ENCODE measurements at regions not wholly inside any gene's neighbourhood (a gene's known extent, or its start where the extent isn't known, plus 50 kb on each side); places are given as distances from the start of the nearest gene placed in this dataset.

DNA sequence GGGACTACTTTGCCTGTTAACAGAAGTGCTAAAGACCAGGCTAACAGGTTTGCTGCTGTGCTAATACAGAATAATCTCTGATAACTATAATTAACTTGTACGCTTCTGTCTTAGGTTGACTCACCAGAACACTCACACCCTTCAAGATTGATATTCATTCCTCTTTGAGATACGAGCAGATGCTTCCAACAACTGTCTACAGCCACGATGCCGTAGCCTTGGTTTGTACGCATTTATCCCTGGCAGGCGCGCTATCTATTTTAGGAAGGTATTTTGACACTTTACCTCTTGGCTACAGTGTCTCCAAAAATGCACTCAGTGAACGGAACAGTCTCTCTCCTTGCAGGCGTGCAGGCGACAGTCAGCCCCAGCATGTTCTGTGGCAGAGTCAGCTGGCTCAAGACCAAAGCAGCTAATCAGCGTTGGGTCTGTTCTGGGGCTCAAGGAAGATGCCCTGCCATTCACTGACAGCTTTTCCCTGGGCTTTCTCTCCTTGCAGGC, 146.4 kb upstream of the PRICKLE1 start:
- Histone ChIP-seq H3K79me2 (ENCODE audit: control insufficient read depth, insufficient read depth, low read length) (no peaks in the 10 kb centered on the region), H2AFZ (ENCODE audit: control insufficient read depth, low read depth, low read length) (no peak overlapping the region), H3K9ac (ENCODE audit: control insufficient read depth, insufficient read depth, low read length) (no peak overlapping the region), H4K20me1 (ENCODE audit: control insufficient read depth, insufficient read depth) (no peaks in the 10 kb centered on the region), H3K4me3 (no peak overlapping the region), H3K27ac (ENCODE audit: control insufficient read depth, insufficient read depth) (no peak overlapping the region), H3K36me3 (ENCODE audit: control insufficient read depth in 2 of 2, insufficient read depth in 2 of 2, low read length in 1 of 2) (no peaks in the 10 kb centered on the region), H3K4me2 (ENCODE audit: control insufficient read depth, insufficient read depth) (no peak overlapping the region), H3K27me3 (replicated peaks in 1 of 2; ENCODE audit: control insufficient read depth in 2 of 2, insufficient read depth in 2 of 2, low read length in 1 of 2) (no peaks in the 10 kb centered on the region; a peak in 1 of 4 replicates), H3K9me3 (replicated peaks; ENCODE audit: control insufficient read depth, insufficient read depth, low read length) (no peaks in the 10 kb centered on the region), H3K4me1 (ENCODE audit: control insufficient read depth, insufficient read depth, low read length) (no peaks in the 10 kb centered on the region)
- ChIA-PET RAD21 (ENCODE audit: unreplicated experiment) (no interaction called here), SMC1A (ENCODE audit: uncharacterized antibody, unreplicated experiment) (no interaction called here), POLR2A (no interaction called here), CTCF (no interaction called here)
- TF ChIP-seq TCF3 (IDR thresholded peaks at IDR 0.05; ENCODE audit: borderline replicate concordance, insufficient read depth, low read depth, low read length) (no peak), NFYA (IDR thresholded peaks at IDR 0.05; ENCODE audit: borderline replicate concordance, low read depth, low read length) (no peak), RB1 (IDR thresholded peaks at IDR 0.05; ENCODE audit: borderline replicate concordance) (no peak), RUNX3 (IDR thresholded peaks at IDR 0.05; ENCODE audit: low read length) (no peak), FOXM1 (IDR thresholded peaks at IDR 0.05; ENCODE audit: low read depth, low read length) (no peak), SREBF2 (IDR thresholded peaks at IDR 0.05; ENCODE audit: low read length) (no peak), CREM (IDR thresholded peaks at IDR 0.05; ENCODE audit: low read depth) (no peak), ZSCAN29 (IDR thresholded peaks at IDR 0.05) (no peak)
- TF ChIP-seq, protein P1, sequence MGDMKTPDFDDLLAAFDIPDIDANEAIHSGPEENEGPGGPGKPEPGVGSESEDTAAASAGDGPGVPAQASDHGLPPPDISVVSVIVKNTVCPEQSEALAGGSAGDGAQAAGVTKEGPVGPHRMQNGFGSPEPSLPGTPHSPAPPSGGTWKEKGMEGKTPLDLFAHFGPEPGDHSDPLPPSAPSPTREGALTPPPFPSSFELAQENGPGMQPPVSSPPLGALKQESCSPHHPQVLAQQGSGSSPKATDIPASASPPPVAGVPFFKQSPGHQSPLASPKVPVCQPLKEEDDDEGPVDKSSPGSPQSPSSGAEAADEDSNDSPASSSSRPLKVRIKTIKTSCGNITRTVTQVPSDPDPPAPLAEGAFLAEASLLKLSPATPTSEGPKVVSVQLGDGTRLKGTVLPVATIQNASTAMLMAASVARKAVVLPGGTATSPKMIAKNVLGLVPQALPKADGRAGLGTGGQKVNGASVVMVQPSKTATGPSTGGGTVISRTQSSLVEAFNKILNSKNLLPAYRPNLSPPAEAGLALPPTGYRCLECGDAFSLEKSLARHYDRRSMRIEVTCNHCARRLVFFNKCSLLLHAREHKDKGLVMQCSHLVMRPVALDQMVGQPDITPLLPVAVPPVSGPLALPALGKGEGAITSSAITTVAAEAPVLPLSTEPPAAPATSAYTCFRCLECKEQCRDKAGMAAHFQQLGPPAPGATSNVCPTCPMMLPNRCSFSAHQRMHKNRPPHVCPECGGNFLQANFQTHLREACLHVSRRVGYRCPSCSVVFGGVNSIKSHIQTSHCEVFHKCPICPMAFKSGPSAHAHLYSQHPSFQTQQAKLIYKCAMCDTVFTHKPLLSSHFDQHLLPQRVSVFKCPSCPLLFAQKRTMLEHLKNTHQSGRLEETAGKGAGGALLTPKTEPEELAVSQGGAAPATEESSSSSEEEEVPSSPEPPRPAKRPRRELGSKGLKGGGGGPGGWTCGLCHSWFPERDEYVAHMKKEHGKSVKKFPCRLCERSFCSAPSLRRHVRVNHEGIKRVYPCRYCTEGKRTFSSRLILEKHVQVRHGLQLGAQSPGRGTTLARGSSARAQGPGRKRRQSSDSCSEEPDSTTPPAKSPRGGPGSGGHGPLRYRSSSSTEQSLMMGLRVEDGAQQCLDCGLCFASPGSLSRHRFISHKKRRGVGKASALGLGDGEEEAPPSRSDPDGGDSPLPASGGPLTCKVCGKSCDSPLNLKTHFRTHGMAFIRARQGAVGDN (IDR thresholded peaks at IDR 0.05) = no peak
- no TSS peak for BruUV-seq (replicated peaks)
- 35% methylated on average over 11 of the region's 11 CpGs for WGBS (ENCODE audit: insufficient coverage, insufficient replicate concordance, low lambda C conversion rate, missing lambda C conversion rate)
- FAIRE-seq (no peak), DNase-seq (ENCODE audit: low read depth, low spot score) (no peak), ATAC-seq (no peak)
- in situ Hi-C loops (cut with MboI) = no loop called here
- intact Hi-C loops (cut with micrococcal nuclease; ENCODE audit: unreplicated experiment) = no loop called here

Data from GM12878 (cell line).